GM18861 (cell line): ENCODE measurements at regions not wholly inside any gene's neighbourhood (a gene's known extent, or its start where the extent isn't known, plus 50 kb on each side); places are given as distances from the start of the nearest gene placed in this dataset.

Experiments
- ATAC-seq: cut with Tn5 transposase; IDR thresholded peaks from one replicate; pipeline ENCODE4 v1.9.1; 2021; ENCODE audit not compliant: unreplicated experiment

DNA sequence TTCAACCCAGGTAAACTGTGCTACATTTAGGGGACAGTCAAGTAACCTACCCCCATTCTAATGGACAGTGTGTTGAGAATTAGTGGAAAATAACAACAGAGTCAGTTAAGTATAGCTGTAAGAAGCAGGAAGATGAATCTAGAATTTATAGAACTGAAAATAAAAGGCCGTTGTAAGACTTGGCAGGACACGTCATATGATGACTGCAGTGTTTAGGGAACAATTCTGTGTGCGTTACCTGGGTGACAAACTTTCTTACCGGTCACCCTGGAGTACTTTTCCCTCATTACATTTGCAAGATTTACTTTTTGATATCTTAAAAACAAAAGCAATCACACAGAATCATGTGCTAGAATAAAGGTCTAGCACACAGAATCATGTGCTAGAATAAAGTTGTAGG, 536.3 kb upstream of the ZNF717 start:
- ATAC-seq, result no peak

DNA sequence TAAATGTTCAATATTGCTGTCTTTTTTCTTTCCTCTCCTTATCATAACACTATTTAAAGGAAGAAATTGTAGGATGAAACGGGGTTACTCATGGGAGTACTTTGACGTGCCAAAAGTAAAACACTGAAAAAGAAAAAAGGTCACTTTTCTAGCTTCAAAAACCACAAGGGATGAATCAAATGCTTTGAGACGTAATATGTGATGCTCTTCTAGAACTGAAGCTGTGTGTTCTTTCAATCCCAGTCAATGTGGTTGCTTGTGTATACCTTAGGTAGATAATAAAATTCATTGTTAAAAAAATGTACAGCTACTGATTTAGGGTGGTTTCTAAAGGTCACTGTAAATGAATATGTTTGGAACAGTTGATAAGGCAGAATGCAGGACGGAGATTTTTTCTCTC, 538.8 kb upstream of the ZNF717 start:
- no peak for ATAC-seq

GRCh38 chr3:76345878-76346277, 560.5 kb upstream of the ZNF717 start:
- ATAC-seq, result no peak

DNA sequence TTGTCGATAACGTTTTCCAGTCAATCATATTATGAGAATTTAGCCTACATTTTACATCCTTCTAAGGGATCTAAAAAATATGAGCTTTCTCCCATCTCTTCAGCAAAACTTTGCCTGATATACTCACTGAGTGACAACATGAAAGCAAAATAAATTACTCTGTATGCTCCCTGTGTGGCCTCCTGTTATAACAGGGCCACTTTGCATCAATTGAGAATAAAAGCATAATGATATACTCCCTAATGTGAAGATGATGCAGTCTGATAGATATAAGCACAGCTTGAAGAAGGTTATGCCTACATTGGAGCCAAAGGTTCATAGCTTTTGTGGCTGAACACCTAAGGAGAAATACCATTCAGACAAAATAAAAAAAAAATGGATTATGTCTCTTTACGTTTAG, 561.3 kb upstream of the ZNF717 start:
- ATAC-seq, result no peak

DNA sequence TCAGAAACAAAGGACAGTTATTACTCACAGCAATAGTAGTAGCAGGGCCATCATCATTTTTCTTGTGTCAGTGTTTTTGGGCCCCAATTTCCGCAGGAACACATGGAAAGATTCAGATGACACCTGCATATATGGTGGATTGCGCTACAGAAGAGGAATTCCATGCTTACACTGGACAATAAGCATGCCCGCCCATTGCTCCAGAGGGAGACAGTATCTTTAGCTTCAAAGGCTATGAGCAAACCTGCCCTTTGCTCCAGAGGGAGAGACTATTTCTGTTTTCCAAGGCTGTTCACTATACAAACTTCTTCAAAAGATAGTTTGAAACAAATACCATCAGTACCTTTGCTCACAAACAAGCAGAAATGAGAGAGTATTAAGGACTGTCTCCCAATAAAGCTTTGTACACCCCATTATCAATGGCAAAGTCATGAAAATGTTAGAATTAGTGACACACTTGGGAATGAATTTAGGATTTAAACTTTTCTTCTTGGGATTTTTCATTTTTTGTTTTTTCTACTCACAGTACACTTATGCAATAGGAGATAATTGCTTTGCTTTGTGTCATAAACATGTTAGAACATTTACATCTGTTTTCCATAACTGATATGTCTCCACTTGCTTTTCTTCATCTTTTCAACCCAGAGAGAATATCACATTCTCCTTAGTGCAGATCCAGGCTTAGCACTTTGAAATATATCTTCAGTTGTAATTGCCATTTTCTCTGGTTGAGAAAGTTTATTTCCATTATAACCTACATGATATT, 564.5 kb upstream of the ZNF717 start:
- no peak for ATAC-seq

DNA sequence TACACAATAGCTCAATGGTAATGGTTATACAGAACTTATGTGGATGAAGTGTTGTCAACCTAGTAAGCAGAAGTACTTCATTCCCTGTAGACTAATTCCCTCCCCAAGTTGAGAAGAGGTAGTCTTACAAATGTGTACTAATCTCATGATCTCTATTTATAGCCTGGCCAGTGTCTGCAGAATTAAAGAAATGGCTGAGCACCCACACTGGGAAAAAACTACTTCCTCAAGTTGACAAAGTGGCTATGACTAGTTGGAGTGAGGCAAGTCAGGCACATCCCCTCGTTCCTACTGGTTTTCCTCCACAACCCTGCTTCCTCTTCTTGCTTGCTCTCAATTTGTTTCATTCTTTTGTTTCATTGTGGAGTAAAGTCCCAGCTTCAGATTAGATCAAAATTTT, 566.7 kb upstream of the ZNF717 start:
- ATAC-seq, result no peak

GRCh38 chr3:76352511-76353284, 567.3 kb upstream of the ZNF717 start:
- no peak for ATAC-seq

DNA sequence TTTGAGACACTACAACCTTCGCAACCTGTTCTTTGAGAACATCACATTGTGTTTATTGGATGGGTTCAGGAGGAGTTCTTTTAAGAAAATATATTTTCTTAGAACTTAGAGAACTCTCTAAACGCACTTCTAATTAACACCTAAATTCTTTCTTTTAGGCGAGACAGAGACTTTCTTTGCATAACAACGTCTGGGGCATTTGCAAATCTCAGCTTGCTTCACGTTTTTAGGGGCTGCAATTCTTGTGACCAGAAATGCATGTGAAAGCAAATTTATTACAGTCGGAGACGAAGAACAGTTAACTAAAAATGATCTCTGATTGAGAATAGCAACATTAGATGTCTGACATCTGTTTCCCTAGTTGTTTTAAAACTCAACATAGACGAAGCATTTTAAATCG, 568.3 kb upstream of the ZNF717 start:
- ATAC-seq, result no peak

DNA sequence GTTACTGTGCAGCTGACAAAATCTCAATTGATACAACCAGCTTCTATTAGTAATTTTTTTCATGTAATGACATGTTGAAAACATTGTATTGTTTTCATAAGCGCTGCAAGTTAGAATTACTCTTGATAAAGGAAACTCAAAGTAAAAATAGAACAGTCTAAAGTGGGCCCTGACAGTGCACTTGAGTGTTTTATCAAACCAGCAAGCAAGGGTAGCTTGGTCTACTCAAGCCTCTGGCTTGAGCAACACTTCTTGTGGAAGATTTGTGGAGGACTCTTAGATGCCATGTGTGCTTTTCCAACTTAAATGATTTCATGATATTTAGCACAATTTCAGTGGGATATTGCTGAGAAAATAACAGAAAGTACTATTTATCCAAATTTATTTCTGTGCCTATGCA, 575.7 kb upstream of the ZNF717 start:
- no peak for ATAC-seq

DNA sequence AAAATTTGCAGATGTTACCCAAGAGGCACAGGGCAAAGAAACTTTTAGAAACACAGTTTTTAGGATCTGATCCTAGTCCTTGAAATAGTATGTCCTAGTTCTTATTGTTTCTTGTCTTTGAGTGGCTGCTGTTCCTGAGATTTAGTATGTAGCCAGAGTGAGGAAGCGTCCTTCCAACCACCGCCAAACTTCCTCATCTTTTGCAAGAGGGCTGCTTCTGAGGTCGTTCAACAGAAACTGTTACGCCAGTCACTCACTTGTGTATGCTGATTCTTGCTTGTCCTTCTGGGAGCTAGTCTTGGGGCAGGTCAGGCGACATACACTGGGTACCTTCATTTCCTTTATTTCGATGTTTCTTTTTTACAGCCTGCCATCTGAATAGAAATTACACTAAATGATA, 577.3 kb upstream of the ZNF717 start:
- ATAC-seq, result no peak

DNA sequence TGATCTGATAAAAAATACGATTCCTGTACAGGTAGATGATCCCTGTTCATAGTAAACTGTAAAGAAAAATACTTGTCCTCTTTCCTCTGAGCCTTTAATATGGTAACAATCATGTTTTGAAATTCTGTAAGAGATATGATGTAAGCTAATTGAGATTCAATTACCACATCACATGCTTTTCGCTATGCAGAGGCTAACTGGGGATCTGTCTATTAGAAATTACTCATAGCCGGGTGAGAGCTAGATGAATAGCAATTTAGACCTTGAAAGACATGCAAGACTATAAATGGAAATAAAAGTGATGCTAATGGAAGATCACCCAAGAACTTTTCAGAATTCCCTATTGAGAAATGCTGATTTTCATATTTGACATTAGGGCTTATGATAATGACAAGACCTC, 579.9 kb upstream of the ZNF717 start:
- no peak for ATAC-seq

- no peak for ATAC-seq
Observed at GRCh38 chr3:76367281-76367680, 581.9 kb upstream of the ZNF717 start.

DNA sequence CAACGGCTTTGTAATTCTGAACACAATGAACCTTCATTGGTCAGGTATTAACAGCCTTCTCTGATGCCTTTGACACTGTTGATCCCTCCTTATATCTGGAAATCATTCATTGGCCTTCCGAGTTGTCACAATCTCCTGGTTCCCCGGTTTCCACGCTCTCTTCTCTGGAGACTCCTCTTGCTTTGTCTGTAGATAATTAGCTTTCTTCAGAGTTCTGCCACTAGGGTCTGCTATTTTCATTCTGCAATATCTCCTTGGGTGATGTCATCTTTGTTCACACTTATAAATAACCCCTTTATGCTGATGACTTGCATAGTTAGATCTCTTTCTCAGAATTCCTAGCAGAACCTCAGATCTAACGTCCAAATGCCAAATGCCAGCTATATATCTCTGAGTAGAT, 583.8 kb upstream of the ZNF717 start:
- no peak for ATAC-seq

GRCh38 chr3:76370749-76371520, 585.6 kb upstream of the ZNF717 start:
- ATAC-seq, result no peak

DNA sequence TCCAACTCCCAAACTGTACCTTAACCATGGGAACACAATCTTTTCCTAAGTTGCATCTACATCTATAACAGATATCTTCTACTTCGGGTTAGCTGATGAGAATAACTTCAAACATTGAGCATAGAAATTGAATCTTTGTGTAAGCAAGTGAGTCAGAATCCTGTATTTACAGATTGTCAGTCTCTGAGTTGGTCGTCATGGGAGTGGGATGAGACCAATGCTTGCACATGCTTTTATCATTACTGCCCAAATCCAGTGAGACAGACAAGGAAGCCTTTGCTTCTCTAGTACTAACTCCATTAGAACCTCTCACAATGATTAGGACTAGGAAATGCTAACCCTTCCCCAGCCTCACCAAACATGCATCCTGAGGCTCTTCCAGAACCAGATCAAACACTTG, 587.1 kb upstream of the ZNF717 start:
- ATAC-seq, result no peak

GRCh38 chr3:76377074-76377473, 591.7 kb upstream of the ZNF717 start:
- ATAC-seq, result no peak

- ATAC-seq, result no peak
Observed at GRCh38 chr3:76378789-76379188, 593.4 kb upstream of the ZNF717 start.

DNA sequence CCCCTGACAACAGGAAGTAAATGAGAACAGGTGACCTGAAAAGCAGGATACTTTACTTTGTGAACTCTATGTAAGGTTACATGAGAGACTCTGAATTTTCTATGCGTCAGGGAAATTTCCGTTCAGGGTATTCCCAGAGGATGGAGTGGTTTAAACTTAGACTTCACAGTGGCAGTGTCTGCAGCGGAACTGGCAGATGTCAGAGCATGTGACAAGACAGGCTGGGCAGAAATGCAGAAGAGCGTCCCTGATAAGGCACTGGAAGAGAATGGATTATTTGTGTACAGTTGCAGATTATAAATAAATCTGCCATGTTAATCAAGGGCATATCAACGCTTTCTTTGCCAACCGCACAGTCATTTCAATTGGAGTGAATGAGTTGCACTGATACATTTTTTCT, 598.4 kb upstream of the ZNF717 start:
- ATAC-seq, result no peak

DNA sequence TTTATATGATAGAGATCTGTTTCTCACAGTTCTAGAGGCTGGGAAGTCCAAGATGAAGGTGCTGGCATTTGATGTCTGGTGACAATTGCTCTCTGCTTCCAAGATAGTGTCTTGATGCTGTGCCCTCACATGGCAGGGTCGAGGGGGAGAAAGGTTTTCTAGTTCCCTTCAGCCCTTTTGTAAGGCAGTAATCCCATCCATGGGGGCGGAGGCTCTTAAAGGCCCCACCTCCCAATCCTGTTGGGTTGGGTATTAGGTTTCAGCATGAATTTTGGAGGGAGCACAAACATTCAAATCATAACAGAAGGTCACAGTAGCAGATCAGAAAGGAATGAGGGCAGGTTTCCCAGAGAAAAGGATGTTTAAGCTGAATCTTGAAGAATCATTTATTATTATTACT, 601.7 kb upstream of the ZNF717 start:
- ATAC-seq, result no peak

- no peak for ATAC-seq
Observed at GRCh38 chr3:76400141-76400540, 614.8 kb upstream of the ZNF717 start.

GRCh38 chr3:76402926-76403325, 617.6 kb upstream of the ZNF717 start:
- ATAC-seq, result no peak

DNA sequence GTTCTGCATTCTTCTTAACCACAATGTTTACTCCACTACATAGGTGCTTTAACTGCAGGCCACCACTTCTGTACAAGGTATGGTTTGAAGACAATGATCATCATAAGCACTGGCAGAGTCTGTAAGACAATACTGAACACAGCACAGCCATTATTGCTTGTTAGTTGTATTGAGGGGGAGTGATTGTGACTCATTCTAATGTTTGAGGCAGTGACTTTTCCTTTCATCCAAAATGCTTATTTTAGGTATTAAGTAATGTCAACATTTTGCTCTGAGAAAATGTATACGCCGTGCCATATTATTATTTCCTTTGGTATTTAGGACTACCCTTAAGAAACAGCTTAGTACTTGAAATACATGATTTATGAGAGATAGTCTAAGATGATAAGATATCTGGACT, 618.2 kb upstream of the ZNF717 start:
- ATAC-seq, result no peak
